ENCODE measurements at regions not wholly inside any gene's neighbourhood (a gene's known extent, or its start where the extent isn't known, plus 50 kb on each side); places are given as distances from the start of the nearest gene placed in this dataset.

DNA sequence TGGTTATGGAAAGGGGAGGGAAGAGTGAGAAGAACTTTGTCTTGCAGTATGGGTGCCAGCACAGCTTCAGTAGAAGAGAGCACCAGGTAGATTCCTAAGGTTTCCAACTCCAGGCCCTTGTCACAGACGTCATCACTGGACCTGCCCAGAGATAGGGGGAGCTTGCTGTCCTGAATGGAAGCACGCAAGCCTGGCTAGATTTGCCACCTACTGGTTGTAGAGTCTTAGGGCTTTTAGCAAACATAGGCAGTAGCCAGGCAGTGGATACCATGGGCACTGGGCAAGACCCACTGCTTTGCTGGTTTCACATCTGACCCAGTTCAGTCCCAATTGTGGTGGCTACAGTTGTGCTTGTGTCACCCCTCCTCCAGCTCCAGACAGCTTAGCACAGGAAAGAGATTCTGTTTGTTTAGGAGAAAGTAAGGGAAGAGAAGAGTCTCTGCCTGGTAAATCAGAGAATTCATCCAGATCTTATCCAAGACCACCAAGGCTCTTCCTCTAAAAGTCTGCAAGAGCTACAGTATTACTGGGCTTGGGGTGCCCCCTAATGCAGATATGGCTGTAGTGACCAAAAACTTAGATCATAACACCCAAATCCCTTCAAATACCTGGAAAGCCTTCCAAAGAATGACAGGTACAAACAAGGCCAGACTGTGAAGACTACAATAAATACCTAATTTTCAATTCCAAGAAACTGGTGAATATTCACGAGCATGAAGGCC is 158.9 kb downstream of the HINT1 start:
- FAIRE-seq (no peak), DNase-seq (ENCODE audit: extremely low read depth in 1 of 4, low spot score in 3 of 4) (no peak), ATAC-seq (peak; percentile 37; the same call in 1 of the 3 replicates)
- in situ Hi-C loops (cut with MboI) (no loop called here), intact Hi-C loops (cut with micrococcal nuclease) (loop anchor here (2.0 to 10.0 kb wide), 2 partner anchors 377 to 409 kb away; no protein-coding TSS in a partner anchor)
- Histone ChIP-seq H3K4me3 (no peak overlapping the region), H4K20me1 (replicated peaks; ENCODE audit: control insufficient read depth, insufficient read depth, low read length) (no peaks in the 10 kb centered on the region), H3K9me3 (replicated peaks; ENCODE audit: control insufficient read depth, insufficient read depth, low read depth, low read length) (no peaks in the 10 kb centered on the region), H3K36me3 (ENCODE audit: control insufficient read depth, insufficient read depth, low read length) (no peaks in the 10 kb centered on the region), H3K27ac (ENCODE audit: extremely low read depth, low read depth, low read length) (no peak overlapping the region), H3K9me1 (ENCODE audit: control insufficient read depth, insufficient read depth, low read length) (no peaks in the 10 kb centered on the region), H3K79me2 (ENCODE audit: control insufficient read depth, insufficient read depth, low read length) (no peaks in the 10 kb centered on the region), H3K9ac (ENCODE audit: insufficient read depth in 1 of 2, low read depth in 2 of 2, low read length in 2 of 2) (no peak overlapping the region), H3K4me2 (ENCODE audit: insufficient read depth, low read length) (no peak overlapping the region), H2AFZ (ENCODE audit: low read depth, low read length) (no peak overlapping the region), H3K27me3 (ENCODE audit: control insufficient read depth in 2 of 2, insufficient read depth in 2 of 2, low read length in 2 of 2) (peaks cover 2 to 6% of the 10 kb centered on the region in 2 experiments; a peak in 2 of 5 replicates), H3K4me1 (replicated peaks in 1 of 2; ENCODE audit: control insufficient read depth in 2 of 2, insufficient read depth in 2 of 2, low read length in 2 of 2) (0 out of 5 replicates have a peak, but pooled peaks cover 0 to 3% of the 10 kb centered on the region in 2 experiments)
- 3% methylated on average over 3 of the region's 3 CpGs for WGBS (ENCODE audit: insufficient coverage, low coverage, missing lambda C conversion rate)
- ChIA-PET CTCF (ENCODE audit: low intra/inter-chr PET ratio) (no interaction called here), POLR2A (interaction anchor here (1.3 kb wide), 1 partner anchor 18 kb away, joined by 3 read pairs; no protein-coding TSS in a partner anchor)
- BruUV-seq (replicated peaks): no TSS peak
- TF ChIP-seq ZNF253 (CRISPR knock-in tag; conservative IDR thresholded peaks at IDR 0.05) (no peak), RAD21 (CRISPR knock-in tag; conservative IDR thresholded peaks at IDR 0.05 in 1 of 2, IDR thresholded peaks at IDR 0.05 in 1 of 2) (peak in 1 of 2 experiments; percentile 35; a peak in 2 of 4 replicates), FOXK2 (conservative IDR thresholded peaks at IDR 0.05 in 1 of 2, IDR thresholded peaks at IDR 0.05 in 1 of 2; ENCODE audit: low read depth in 2 of 2) (no peak), SMARCE1 (IDR thresholded peaks at IDR 0.05) (no peak), MCM5 (IDR thresholded peaks at IDR 0.05; ENCODE audit: low read depth) (no peak), ZNF444 (CRISPR knock-in tag; IDR thresholded peaks at IDR 0.05) (no peak), KLF16 (IDR thresholded peaks at IDR 0.05) (no peak), KLF1 (tag; IDR thresholded peaks at IDR 0.05) (no peak), TRIM28 (IDR thresholded peaks at IDR 0.05) (no peak), BRF1 (IDR thresholded peaks at IDR 0.05; ENCODE audit: borderline replicate concordance, extremely low read depth, insufficient read length) (no peak), ZFP91 (CRISPR knock-in tag; IDR thresholded peaks at IDR 0.05) (no peak), SLC30A9 (CRISPR knock-in tag; IDR thresholded peaks at IDR 0.05) (no peak)
- TF ChIP-seq, protein P1, sequence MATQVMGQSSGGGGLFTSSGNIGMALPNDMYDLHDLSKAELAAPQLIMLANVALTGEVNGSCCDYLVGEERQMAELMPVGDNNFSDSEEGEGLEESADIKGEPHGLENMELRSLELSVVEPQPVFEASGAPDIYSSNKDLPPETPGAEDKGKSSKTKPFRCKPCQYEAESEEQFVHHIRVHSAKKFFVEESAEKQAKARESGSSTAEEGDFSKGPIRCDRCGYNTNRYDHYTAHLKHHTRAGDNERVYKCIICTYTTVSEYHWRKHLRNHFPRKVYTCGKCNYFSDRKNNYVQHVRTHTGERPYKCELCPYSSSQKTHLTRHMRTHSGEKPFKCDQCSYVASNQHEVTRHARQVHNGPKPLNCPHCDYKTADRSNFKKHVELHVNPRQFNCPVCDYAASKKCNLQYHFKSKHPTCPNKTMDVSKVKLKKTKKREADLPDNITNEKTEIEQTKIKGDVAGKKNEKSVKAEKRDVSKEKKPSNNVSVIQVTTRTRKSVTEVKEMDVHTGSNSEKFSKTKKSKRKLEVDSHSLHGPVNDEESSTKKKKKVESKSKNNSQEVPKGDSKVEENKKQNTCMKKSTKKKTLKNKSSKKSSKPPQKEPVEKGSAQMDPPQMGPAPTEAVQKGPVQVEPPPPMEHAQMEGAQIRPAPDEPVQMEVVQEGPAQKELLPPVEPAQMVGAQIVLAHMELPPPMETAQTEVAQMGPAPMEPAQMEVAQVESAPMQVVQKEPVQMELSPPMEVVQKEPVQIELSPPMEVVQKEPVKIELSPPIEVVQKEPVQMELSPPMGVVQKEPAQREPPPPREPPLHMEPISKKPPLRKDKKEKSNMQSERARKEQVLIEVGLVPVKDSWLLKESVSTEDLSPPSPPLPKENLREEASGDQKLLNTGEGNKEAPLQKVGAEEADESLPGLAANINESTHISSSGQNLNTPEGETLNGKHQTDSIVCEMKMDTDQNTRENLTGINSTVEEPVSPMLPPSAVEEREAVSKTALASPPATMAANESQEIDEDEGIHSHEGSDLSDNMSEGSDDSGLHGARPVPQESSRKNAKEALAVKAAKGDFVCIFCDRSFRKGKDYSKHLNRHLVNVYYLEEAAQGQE (IDR thresholded peaks at IDR 0.05; ENCODE audit: borderline replicate concordance): peak; percentile 11; the same call in 1 of the 2 replicates
- TF ChIP-seq, protein P1 (CRISPR knock-in tag; IDR thresholded peaks at IDR 0.05; ENCODE audit: low read depth): no peak
